Activated CD4-positive, alpha-beta T cell treated with anti-CD3 and anti-CD28 coated beads for 24 hours (primary cell): ENCODE measurements at regions not wholly inside any gene's neighbourhood (a gene's known extent, or its start where the extent isn't known, plus 50 kb on each side); places are given as distances from the start of the nearest gene placed in this dataset.
"Not testable (repeated sequence)": the region's sequence is repeated elsewhere in the genome, so short reads cannot be mapped to it uniquely, and the experiment has no call there.

Experiments used
- DNase-seq, 2 donors: peaks; one replicate each; pipeline ENCODE4 v3.0.0-alpha.2; 2020; ENCODE audit warnings: low read depth in 2 of 2

GRCh38 chr14:28240909-28241308, 525.7 kb upstream of the FOXG1 start:
- DNase-seq = no peak

GRCh38 chr14:28242895-28243294, 523.7 kb upstream of the FOXG1 start:
- DNase-seq = no peak

DNA sequence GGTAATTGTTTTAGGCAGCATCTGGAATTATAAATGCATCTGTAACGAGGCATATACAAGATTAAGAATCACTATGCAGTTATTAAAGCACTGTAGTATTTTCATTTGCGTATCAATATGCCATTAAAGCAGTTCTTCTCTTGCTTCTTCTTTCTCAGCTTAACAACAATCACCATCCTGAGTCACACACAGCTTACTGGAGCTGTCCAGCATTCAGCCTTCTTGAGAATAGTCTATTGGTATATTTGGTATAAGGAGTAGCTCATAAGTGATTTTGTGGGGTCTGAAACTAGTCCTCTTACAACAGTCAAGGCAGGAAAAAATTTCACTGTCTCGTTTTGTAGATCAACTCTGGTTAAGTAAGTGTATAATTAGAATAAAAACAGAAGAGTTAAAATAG, 523.0 kb upstream of the FOXG1 start:
- DNase-seq = no peak

GRCh38 chr14:28245216-28245615, 521.4 kb upstream of the FOXG1 start:
- no peak for DNase-seq

GRCh38 chr14:28247491-28247890, 519.1 kb upstream of the FOXG1 start:
- no peak for DNase-seq

- not testable (repeated sequence) for DNase-seq
Measured at GRCh38 chr14:28252124-28252523, 514.5 kb upstream of the FOXG1 start.

- DNase-seq = no peak
Measured at GRCh38 chr14:28254768-28255167, 511.8 kb upstream of the FOXG1 start.

DNA sequence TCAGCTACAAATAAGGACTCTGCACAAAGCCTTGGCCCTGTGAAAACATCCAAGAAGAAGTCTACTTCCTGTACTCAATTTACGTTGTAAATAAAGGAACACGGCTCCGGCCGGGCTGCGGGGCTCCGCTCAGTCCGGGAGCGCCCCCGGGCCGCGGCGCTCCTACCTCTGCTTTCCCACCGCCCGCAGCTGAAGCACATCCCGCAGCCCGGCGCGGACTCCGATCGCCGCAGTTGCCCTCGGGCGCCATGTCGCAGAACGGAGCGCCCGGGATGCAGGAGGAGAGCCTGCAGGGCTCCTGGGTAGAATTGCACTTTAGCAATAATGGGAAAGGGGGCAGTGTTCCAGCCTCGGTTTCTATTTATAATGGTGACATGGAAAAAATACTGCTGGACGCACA, 502.3 kb upstream of the FOXG1 start:
- no peak for DNase-seq

- DNase-seq = no peak
Measured at GRCh38 chr14:28272270-28272669, 494.3 kb upstream of the FOXG1 start.

DNA sequence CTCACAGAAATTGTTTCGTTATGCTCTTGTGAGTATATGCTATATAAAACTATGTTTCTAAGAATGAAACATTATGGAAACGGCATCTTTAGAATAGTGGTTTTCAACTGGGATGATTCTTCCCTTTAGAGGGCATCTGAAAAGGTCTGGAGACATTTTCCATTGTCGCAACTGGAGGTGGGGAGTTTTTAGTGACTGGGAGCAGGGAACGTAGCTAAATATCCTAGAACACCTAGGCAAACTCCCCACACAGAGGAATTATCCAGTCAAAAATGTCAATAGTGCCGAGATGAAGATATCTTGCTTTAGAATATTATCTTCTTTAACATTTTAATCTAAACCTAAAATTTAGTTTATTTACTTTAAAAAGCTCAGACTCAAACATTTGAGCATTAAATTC, 486.1 kb upstream of the FOXG1 start:
- no peak for DNase-seq

GRCh38 chr14:28280997-28281598, 485.5 kb upstream of the FOXG1 start:
- no peak for DNase-seq

- no peak for DNase-seq
Measured at GRCh38 chr14:28284546-28285300, 481.9 kb upstream of the FOXG1 start.

- no peak for DNase-seq
Measured at GRCh38 chr14:28294834-28295440, 471.6 kb upstream of the FOXG1 start.

GRCh38 chr14:28297559-28297958, 469.0 kb upstream of the FOXG1 start:
- no peak for DNase-seq

DNA sequence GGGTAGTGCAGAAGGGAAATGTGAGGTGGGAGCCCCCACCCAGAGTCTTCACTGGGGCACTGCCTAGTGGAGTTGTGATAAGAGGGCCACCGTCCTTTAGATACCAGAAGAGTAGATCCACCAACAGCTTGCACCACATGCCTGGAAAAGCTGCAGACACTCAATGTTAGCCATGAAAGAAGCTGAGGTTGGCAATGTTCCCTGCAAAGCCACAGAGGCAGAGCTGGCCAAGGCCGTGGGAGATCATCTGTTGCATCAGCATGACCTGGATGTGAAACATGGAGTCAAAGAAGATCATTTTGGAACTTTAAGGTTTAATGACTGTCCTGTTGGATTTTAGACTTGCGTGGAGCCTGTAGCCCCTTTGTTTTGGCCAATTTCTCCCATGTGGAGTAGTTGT, 468.4 kb upstream of the FOXG1 start:
- no peak for DNase-seq

- no peak for DNase-seq
Measured at GRCh38 chr14:28299227-28299626, 467.4 kb upstream of the FOXG1 start.

GRCh38 chr14:28300356-28300755, 466.2 kb upstream of the FOXG1 start:
- DNase-seq = no peak

- no peak for DNase-seq
Measured at GRCh38 chr14:28301179-28301578, 465.4 kb upstream of the FOXG1 start.

- no peak for DNase-seq
Measured at GRCh38 chr14:28303248-28303647, 463.3 kb upstream of the FOXG1 start.

DNA sequence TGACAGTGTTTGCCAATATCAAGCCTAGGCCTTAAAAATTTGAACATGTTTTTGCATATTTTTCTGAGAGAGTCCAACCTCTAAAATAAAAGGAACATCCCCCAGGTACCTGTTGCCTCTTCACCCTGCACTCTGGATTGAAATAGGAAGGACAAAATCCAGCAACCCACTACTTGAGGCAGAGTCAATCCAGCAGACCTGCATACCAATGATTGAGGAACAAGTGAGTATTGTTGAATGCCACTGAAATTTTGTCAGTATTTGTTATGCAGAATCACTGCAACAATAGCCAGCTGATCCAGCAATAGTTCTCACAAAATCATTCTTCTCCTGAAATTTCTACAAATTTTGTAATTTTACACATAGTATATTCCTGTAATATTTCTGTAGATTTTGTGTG, 460.6 kb upstream of the FOXG1 start:
- DNase-seq = no peak

DNA sequence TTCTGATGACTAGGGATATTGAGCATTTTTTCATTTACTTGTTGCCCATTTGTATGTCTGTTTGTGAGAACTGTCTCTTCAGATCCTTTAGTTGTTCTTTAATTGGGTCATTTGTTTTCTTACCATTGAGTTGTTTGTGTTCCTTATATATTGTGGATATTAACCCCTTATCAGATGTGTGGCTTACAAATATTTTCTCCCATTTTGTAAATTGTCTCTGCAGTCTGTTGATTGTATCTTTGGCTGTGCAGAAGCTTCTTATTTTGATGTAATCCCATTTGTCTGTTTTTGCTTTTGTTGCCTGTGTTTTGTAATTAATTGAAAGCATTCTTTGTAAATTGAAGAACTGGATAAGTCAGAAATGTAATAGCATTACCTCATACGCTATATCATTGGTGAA, 459.1 kb upstream of the FOXG1 start:
- DNase-seq = no peak

DNA sequence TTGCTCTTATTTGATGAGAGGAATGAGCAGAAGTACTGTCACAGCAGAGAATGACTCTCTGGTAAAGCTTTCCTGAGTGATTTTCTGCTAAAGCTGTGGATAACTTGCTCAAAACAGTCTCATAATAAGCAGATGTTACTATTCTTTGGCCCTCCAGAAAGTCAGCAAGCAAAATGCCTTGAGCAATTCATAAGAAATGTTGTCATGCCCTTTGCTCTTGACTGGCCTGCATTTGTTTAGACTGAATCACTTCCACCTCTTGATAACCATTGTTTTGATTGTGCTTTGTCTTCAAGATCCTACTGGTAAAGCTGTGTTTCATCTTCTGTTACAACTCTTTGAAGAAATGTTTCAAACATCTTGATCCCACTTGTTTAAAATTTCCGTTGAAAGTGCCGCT, 457.9 kb upstream of the FOXG1 start:
- no peak for DNase-seq
